ENCODE measurements at regions not wholly inside any gene's neighbourhood (a gene's known extent, or its start where the extent isn't known, plus 50 kb on each side); places are given as distances from the start of the nearest gene placed in this dataset.
"Not testable (repeated sequence)": the region's sequence is repeated elsewhere in the genome, so short reads cannot be mapped to it uniquely, and the experiment has no call there.

DNA sequence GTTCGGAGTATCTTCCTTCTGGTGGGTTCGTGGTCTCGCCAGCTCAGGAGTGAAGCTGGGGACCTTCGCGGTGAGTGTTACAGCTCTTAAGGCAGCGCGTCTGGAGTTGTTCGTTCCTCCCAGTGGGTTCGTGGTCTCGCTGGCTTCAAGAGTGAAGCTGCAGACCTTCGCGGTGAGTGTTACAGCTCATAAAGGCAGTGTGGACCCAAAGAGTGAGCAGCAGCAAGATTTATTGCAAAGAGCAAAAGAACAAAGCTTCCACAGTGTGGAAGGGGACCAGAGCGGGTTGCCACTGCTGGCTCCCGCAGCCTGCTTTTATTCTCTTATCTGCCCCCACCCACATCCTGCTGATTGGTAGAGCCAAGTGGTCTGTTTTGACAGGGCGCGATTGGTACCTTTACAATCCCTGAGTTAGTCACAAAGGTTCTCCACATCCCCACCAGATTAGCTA, 260.2 kb upstream of the BTG1 start:
- BruUV-seq (replicated peaks); H3K27ac ChIP-seq (ENCODE audit: low read length); H3K9me2 ChIP-seq (replicated peaks; ENCODE audit: low read length); CTCF ChIA-PET; H3F3A ChIP-seq (ENCODE audit: low read length, unreplicated experiment); H3K4me1 ChIP-seq (ENCODE audit: insufficient read depth, low read length); H3K9ac ChIP-seq (ENCODE audit: low read length); POLR2A ChIA-PET (ENCODE audit: unreplicated experiment); H3K4me3 ChIP-seq (ENCODE audit: low read length); H3K27me3 ChIP-seq (ENCODE audit: low read length); ATAC-seq; H3K79me2 ChIP-seq (ENCODE audit: low read length); H3K36me3 ChIP-seq (ENCODE audit: low read depth, low read length); H2AFZ ChIP-seq (ENCODE audit: low read length); H3K4me2 ChIP-seq (ENCODE audit: low read length); DNase-seq; H4K20me1 ChIP-seq (ENCODE audit: low read length); H3K9me3 ChIP-seq (ENCODE audit: low read length): not testable (repeated sequence)
- intact Hi-C loops (cut with micrococcal nuclease), result loop anchor here (5.0 kb wide), 1 partner anchor 244 kb away; no protein-coding TSS in a partner anchor

GRCh38 chr12:92404921-92405320, 259.3 kb upstream of the BTG1 start:
- no TSS peak for BruUV-seq (replicated peaks)
- Histone ChIP-seq H3K27me3 (ENCODE audit: low read length) (no peaks in the 10 kb centered on the region), H3K9me3 (ENCODE audit: low read length) (no peaks in the 10 kb centered on the region), H2AFZ (ENCODE audit: low read length) (no peak overlapping the region), H3F3A (ENCODE audit: low read length, unreplicated experiment) (no peaks in the 10 kb centered on the region), H4K20me1 (ENCODE audit: low read length) (no peaks in the 10 kb centered on the region), H3K79me2 (ENCODE audit: low read length) (no peaks in the 10 kb centered on the region), H3K36me3 (ENCODE audit: low read depth, low read length) (no peaks in the 10 kb centered on the region), H3K9ac (ENCODE audit: low read length) (no peak overlapping the region), H3K4me1 (ENCODE audit: insufficient read depth, low read length) (no peaks in the 10 kb centered on the region), H3K4me3 (ENCODE audit: low read length) (no peak overlapping the region), H3K4me2 (ENCODE audit: low read length) (no peak overlapping the region), H3K27ac (ENCODE audit: low read length) (no peak overlapping the region), H3K9me2 (replicated peaks; ENCODE audit: low read length) (no peaks in the 10 kb centered on the region)
- POLR2A ChIA-PET (ENCODE audit: unreplicated experiment), result no interaction called here
- intact Hi-C loops (cut with micrococcal nuclease), result loop anchor here (5.0 kb wide), 1 partner anchor 243 kb away; no protein-coding TSS in a partner anchor
- ATAC-seq (no peak), DNase-seq (no peak)
- CTCF ChIA-PET, result no interaction called here
- no peak for TF ChIP-seq EZH2phosphoT487 (IDR thresholded peaks at IDR 0.05; ENCODE audit: borderline replicate concordance, low read length)
- TF ChIP-seq, protein P1, sequence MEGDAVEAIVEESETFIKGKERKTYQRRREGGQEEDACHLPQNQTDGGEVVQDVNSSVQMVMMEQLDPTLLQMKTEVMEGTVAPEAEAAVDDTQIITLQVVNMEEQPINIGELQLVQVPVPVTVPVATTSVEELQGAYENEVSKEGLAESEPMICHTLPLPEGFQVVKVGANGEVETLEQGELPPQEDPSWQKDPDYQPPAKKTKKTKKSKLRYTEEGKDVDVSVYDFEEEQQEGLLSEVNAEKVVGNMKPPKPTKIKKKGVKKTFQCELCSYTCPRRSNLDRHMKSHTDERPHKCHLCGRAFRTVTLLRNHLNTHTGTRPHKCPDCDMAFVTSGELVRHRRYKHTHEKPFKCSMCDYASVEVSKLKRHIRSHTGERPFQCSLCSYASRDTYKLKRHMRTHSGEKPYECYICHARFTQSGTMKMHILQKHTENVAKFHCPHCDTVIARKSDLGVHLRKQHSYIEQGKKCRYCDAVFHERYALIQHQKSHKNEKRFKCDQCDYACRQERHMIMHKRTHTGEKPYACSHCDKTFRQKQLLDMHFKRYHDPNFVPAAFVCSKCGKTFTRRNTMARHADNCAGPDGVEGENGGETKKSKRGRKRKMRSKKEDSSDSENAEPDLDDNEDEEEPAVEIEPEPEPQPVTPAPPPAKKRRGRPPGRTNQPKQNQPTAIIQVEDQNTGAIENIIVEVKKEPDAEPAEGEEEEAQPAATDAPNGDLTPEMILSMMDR (conservative IDR thresholded peaks at IDR 0.05; ENCODE audit: low read depth, low read length), result no peak
- TF ChIP-seq EZH2 (IDR thresholded peaks at IDR 0.05; ENCODE audit: low read length, unreplicated experiment), result no peak

GRCh38 chr12:92404259-92404894, 258.7 kb upstream of the BTG1 start:
- ATAC-seq, result no peak
- no peak overlapping the region for H3K9ac ChIP-seq (ENCODE audit: low read length)
- intact Hi-C loops (cut with micrococcal nuclease), result no loop called here
- ChIA-PET CTCF (no interaction called here), POLR2A (ENCODE audit: unreplicated experiment) (no interaction called here)
- no peaks in the 10 kb centered on the region for H3K27me3 ChIP-seq (ENCODE audit: low read length)
- no peaks in the 10 kb centered on the region for H3F3A ChIP-seq (ENCODE audit: low read length, unreplicated experiment)
- H3K9me2 ChIP-seq (replicated peaks; ENCODE audit: low read length), result no peaks in the 10 kb centered on the region
- TF ChIP-seq EZH2 (IDR thresholded peaks at IDR 0.05; ENCODE audit: low read length, unreplicated experiment) (no peak), EZH2phosphoT487 (IDR thresholded peaks at IDR 0.05; ENCODE audit: borderline replicate concordance, low read length) (no peak)
- TF ChIP-seq, protein P1 (conservative IDR thresholded peaks at IDR 0.05; ENCODE audit: low read depth, low read length), result no peak
- H3K79me2 ChIP-seq (ENCODE audit: low read length), result no peaks in the 10 kb centered on the region
- H3K4me1 ChIP-seq (ENCODE audit: insufficient read depth, low read length), result no peaks in the 10 kb centered on the region
- no peaks in the 10 kb centered on the region for H4K20me1 ChIP-seq (ENCODE audit: low read length)
- no peak overlapping the region for H3K4me3 ChIP-seq (ENCODE audit: low read length)
- no peak overlapping the region for H3K4me2 ChIP-seq (ENCODE audit: low read length)
- no TSS peak for BruUV-seq (replicated peaks)
- no peaks in the 10 kb centered on the region for H3K9me3 ChIP-seq (ENCODE audit: low read length)
- no peak overlapping the region for H3K27ac ChIP-seq (ENCODE audit: low read length)
- no peak for DNase-seq
- no peak overlapping the region for H2AFZ ChIP-seq (ENCODE audit: low read length)
- no peaks in the 10 kb centered on the region for H3K36me3 ChIP-seq (ENCODE audit: low read depth, low read length)
